Mesenchymal stem cell (in vitro differentiated cells and primary cell): ENCODE measurements at regions not wholly inside any gene's neighbourhood (a gene's known extent, or its start where the extent isn't known, plus 50 kb on each side); places are given as distances from the start of the nearest gene placed in this dataset.

Experiments
- DNase-seq: peaks from one replicate; pipeline ENCODE4 v3.0.0-alpha.2; 2013
- H2AFZ ChIP-seq: one replicate; pipeline ENCODE4 v1.6.1; 2013; ENCODE audit warnings: low read depth, mild to moderate bottlenecking, control low read depth, inconsistent platforms, low read length, moderate library complexity
- H2AK5ac ChIP-seq: 2 replicates; pipeline ENCODE4 v1.6.1; 2013; ENCODE audit warnings: low read length, moderate library complexity, mild to moderate bottlenecking, inconsistent platforms; ENCODE audit not compliant: severe bottlenecking
- H2BK120ac ChIP-seq: one replicate; pipeline ENCODE4 v1.6.1; 2013; ENCODE audit warnings: low read depth, mild to moderate bottlenecking, inconsistent platforms, low read length, moderate library complexity
- H2BK12ac ChIP-seq, 2 experiments: one replicate each; pipeline ENCODE4 v1.6.1; 2013; ENCODE audit warnings: inconsistent platforms in 2 of 2, low read length in 2 of 2, mild to moderate bottlenecking in 2 of 2, moderate library complexity in 2 of 2, control low read depth in 1 of 2
- H2BK15ac ChIP-seq: one replicate; pipeline ENCODE4 v1.6.1; 2013; ENCODE audit warnings: mild to moderate bottlenecking, low read depth, inconsistent platforms; ENCODE audit not compliant: poor library complexity, severe bottlenecking
- H2BK5ac ChIP-seq: 2 replicates; pipeline ENCODE4 v1.6.1; 2013; ENCODE audit warnings: low read depth, mild to moderate bottlenecking, low read length, control low read depth, inconsistent platforms; ENCODE audit not compliant: poor library complexity, severe bottlenecking
- H3K14ac ChIP-seq, 2 experiments: one replicate each; pipeline ENCODE4 v1.6.1; 2013; ENCODE audit warnings: inconsistent platforms in 2 of 2, low read length in 2 of 2, control low read depth in 1 of 2, mild to moderate bottlenecking in 1 of 2, moderate library complexity in 1 of 2
- H3K18ac ChIP-seq, 2 experiments: one replicate each; pipeline ENCODE4 v1.6.1; 2013; ENCODE audit warnings: inconsistent platforms in 2 of 2, low read length in 2 of 2, control low read depth in 1 of 2, low read depth in 1 of 2, mild to moderate bottlenecking in 1 of 2
- H3K23ac ChIP-seq, 2 experiments: one replicate each; pipeline ENCODE4 v1.6.1; 2013; ENCODE audit warnings: inconsistent platforms in 2 of 2, low read length in 2 of 2, mild to moderate bottlenecking in 2 of 2, moderate library complexity in 2 of 2, control low read depth in 1 of 2
- H3K27ac ChIP-seq: 2 replicates; pipeline ENCODE4 v1.5.1; 2013; ENCODE audit warnings: mild to moderate bottlenecking, moderate library complexity, low read length, control low read depth, inconsistent platforms; ENCODE audit not compliant: poor library complexity, severe bottlenecking
- H3K27me3 ChIP-seq, 2 experiments: 2 replicates each; pipeline versions ENCODE4 v1.6.1 to v1.7.0; 2013; ENCODE audit warnings: low read length in 2 of 2, mild to moderate bottlenecking in 2 of 2, moderate library complexity in 2 of 2, control low read depth in 1 of 2, inconsistent platforms in 1 of 2; ENCODE audit not compliant: control insufficient read depth in 1 of 2, insufficient read depth in 1 of 2
- H3K36me3 ChIP-seq, 2 experiments: 2 replicates each; pipeline versions ENCODE4 v1.6.1 to v1.7.0; 2013; ENCODE audit warnings: low read length in 2 of 2, control low read depth in 1 of 2, inconsistent platforms in 1 of 2, low read depth in 1 of 2, mild to moderate bottlenecking in 1 of 2; ENCODE audit not compliant: insufficient read depth in 2 of 2, control insufficient read depth in 1 of 2
- H3K4ac ChIP-seq, 2 experiments: one replicate each; pipeline ENCODE4 v1.6.1; 2013; ENCODE audit warnings: inconsistent platforms in 2 of 2, low read length in 2 of 2, mild to moderate bottlenecking in 2 of 2, moderate library complexity in 2 of 2, control low read depth in 1 of 2, low read depth in 1 of 2
- H3K4me1 ChIP-seq: 2 replicates; pipeline ENCODE4 v1.6.1; 2013; ENCODE audit warnings: low read depth, low read length, control low read depth; ENCODE audit not compliant: control insufficient read depth, insufficient read depth
- H3K4me2 ChIP-seq: 2 replicates; pipeline ENCODE4 v1.6.1; 2013; ENCODE audit warnings: low read length, mild to moderate bottlenecking, inconsistent platforms; ENCODE audit not compliant: poor library complexity, severe bottlenecking
- H3K4me3 ChIP-seq, 2 experiments: 2 replicates each; pipeline versions ENCODE4 v1.5.1 to v1.7.0; 2013; ENCODE audit warnings: low read length in 2 of 2, mild to moderate bottlenecking in 2 of 2, control low read depth in 1 of 2, low read depth in 1 of 2; ENCODE audit not compliant: insufficient read depth in 1 of 2
- H3K79me1 ChIP-seq: replicated peaks from 2 replicates; pipeline ENCODE4 v1.6.1; 2013; ENCODE audit warnings: mild to moderate bottlenecking, control low read depth, low read length, inconsistent platforms; ENCODE audit not compliant: poor library complexity, severe bottlenecking
- H3K9ac ChIP-seq: 2 replicates; pipeline ENCODE4 v1.7.0; 2013; ENCODE audit warnings: mild to moderate bottlenecking, low read length, moderate library complexity
- H3K9me3 ChIP-seq: 2 replicates; pipeline ENCODE4 v1.7.0; 2013; ENCODE audit warnings: mild to moderate bottlenecking, low read length; ENCODE audit not compliant: control insufficient read depth
- H4K8ac ChIP-seq: one replicate; pipeline ENCODE4 v1.6.1; 2013; ENCODE audit warnings: inconsistent platforms, mild to moderate bottlenecking, low read length, moderate library complexity
- H4K91ac ChIP-seq: one replicate; pipeline ENCODE4 v1.6.1; 2013; ENCODE audit warnings: mild to moderate bottlenecking, low read length, inconsistent platforms
- WGBS: methylation state at CpG from one replicate; pipeline ENCODE4 v1.1.7; 2013; ENCODE audit warnings: mixed read lengths; 5-methylcytosine and 5-hydroxymethylcytosine counted together

GRCh38 chr5:89729623-89730301, 679.8 kb downstream of the CETN3 start:
- Histone ChIP-seq H3K23ac (no peak overlapping the region), H4K91ac (no peak overlapping the region), H3K4ac (no peak overlapping the region), H2BK120ac (no peak overlapping the region), H3K27me3 (no peaks in the 10 kb centered on the region), H3K4me1 (no peaks in the 10 kb centered on the region), H3K27ac (no peak overlapping the region), H2AK5ac (no peak overlapping the region), H3K9me3 (no peaks in the 10 kb centered on the region), H3K14ac (no peak overlapping the region), H3K18ac (no peak overlapping the region), H4K8ac (no peak overlapping the region), H2BK5ac (no peak overlapping the region), H2BK12ac (no peak overlapping the region), H3K36me3 (no peaks in the 10 kb centered on the region), H2AFZ (no peak overlapping the region), H3K9ac (no peak overlapping the region), H3K4me3 (no peak overlapping the region), H3K79me1 (no peaks in the 10 kb centered on the region), H3K4me2 (no peak overlapping the region), H2BK15ac (no peak overlapping the region)
- DNase-seq = peak; percentile 10
- 90% methylated on average over 2 of the region's 2 CpGs for WGBS

GRCh38 chr5:89728750-89729149, 680.8 kb downstream of the CETN3 start:
- H2AFZ ChIP-seq = no peak overlapping the region
- 100% methylated on average over 3 of the region's 5 CpGs for WGBS
- H3K9me3 ChIP-seq = no peaks in the 10 kb centered on the region
- no peak for DNase-seq
- H3K4me2 ChIP-seq = no peak overlapping the region
- H2BK12ac ChIP-seq = no peak overlapping the region
- H4K91ac ChIP-seq = no peak overlapping the region
- H4K8ac ChIP-seq = no peak overlapping the region
- no peak overlapping the region for H3K23ac ChIP-seq
- no peaks in the 10 kb centered on the region for H3K79me1 ChIP-seq
- H3K27me3 ChIP-seq = no peaks in the 10 kb centered on the region
- no peak overlapping the region for H2BK15ac ChIP-seq
- H2BK120ac ChIP-seq = no peak overlapping the region
- no peaks in the 10 kb centered on the region for H3K4me1 ChIP-seq
- H2BK5ac ChIP-seq = no peak overlapping the region
- no peak overlapping the region for H2AK5ac ChIP-seq
- H3K14ac ChIP-seq = no peak overlapping the region
- H3K27ac ChIP-seq = no peak overlapping the region
- H3K9ac ChIP-seq = no peak overlapping the region
- no peaks in the 10 kb centered on the region for H3K36me3 ChIP-seq
- H3K18ac ChIP-seq = no peak overlapping the region
- no peak overlapping the region for H3K4me3 ChIP-seq
- H3K4ac ChIP-seq = no peak overlapping the region

GRCh38 chr5:89728134-89728533, 681.4 kb downstream of the CETN3 start:
- no peaks in the 10 kb centered on the region for H3K4me1 ChIP-seq
- no peaks in the 10 kb centered on the region for H3K79me1 ChIP-seq
- no peak overlapping the region for H3K27ac ChIP-seq
- no peak overlapping the region for H3K4me3 ChIP-seq
- no peaks in the 10 kb centered on the region for H3K27me3 ChIP-seq
- H3K9me3 ChIP-seq = no peaks in the 10 kb centered on the region
- H2BK5ac ChIP-seq = no peak overlapping the region
- H3K18ac ChIP-seq = no peak overlapping the region
- H3K14ac ChIP-seq = no peak overlapping the region
- H3K36me3 ChIP-seq = no peaks in the 10 kb centered on the region
- WGBS = 100% methylated on average over 2 of the region's 2 CpGs
- H2BK15ac ChIP-seq = no peak overlapping the region
- no peak overlapping the region for H2BK120ac ChIP-seq
- no peak for DNase-seq
- H3K9ac ChIP-seq = no peak overlapping the region
- H3K4me2 ChIP-seq = no peak overlapping the region
- no peak overlapping the region for H4K91ac ChIP-seq
- H3K23ac ChIP-seq = no peak overlapping the region
- no peak overlapping the region for H2AFZ ChIP-seq
- no peak overlapping the region for H3K4ac ChIP-seq
- H2AK5ac ChIP-seq = no peak overlapping the region
- no peak overlapping the region for H2BK12ac ChIP-seq
- no peak overlapping the region for H4K8ac ChIP-seq

- Histone ChIP-seq H3K27me3 (no peaks in the 10 kb centered on the region), H3K9ac (no peak overlapping the region), H2AK5ac (no peak overlapping the region), H3K4me3 (no peak overlapping the region), H3K18ac (no peak overlapping the region), H4K91ac (no peak overlapping the region), H3K23ac (no peak overlapping the region), H3K27ac (no peak overlapping the region), H3K9me3 (no peaks in the 10 kb centered on the region), H2BK12ac (no peak overlapping the region), H2BK5ac (no peak overlapping the region), H3K4ac (no peak overlapping the region), H3K36me3 (no peaks in the 10 kb centered on the region), H3K14ac (no peak overlapping the region), H2BK15ac (no peak overlapping the region), H2BK120ac (no peak overlapping the region), H2AFZ (no peak overlapping the region), H3K4me1 (no peaks in the 10 kb centered on the region), H3K4me2 (no peak overlapping the region), H4K8ac (no peak overlapping the region), H3K79me1 (no peaks in the 10 kb centered on the region)
- no peak for DNase-seq
- 100% methylated on average over 6 of the region's 7 CpGs for WGBS
These were observed 685.0 kb downstream of the CETN3 start for GRCh38 chr5:89724379-89725095.
